Breast epithelium (tissue), 4 donors: ENCODE measurements at regions not wholly inside any gene's neighbourhood (a gene's known extent, or its start where the extent isn't known, plus 50 kb on each side); places are given as distances from the start of the nearest gene placed in this dataset.

ENCODE experiments used
- DNase-seq, 2 donors: peaks; one replicate each; pipeline ENCODE4 v3.0.0-alpha.2; 2019; ENCODE audit warnings: low spot score in 2 of 2
- H3K27ac ChIP-seq, 2 donors: fragments of 200-600 bp; sonication (generic) in 1 of 2; one replicate each; pipeline ENCODE4 v1.5.1; 2016 to 2019; ENCODE audit warnings: mild to moderate bottlenecking in 1 of 2
- H3K27me3 ChIP-seq, 2 donors: fragments of 200-600 bp; sonication (generic) in 1 of 2; one replicate each; pipeline versions ENCODE4 v1.5.1 to v1.6.0; 2017 to 2019; ENCODE audit warnings: control low read depth in 1 of 2, mild to moderate bottlenecking in 1 of 2
- H3K36me3 ChIP-seq: fragments of 200-600 bp; one replicate; pipeline ENCODE4 v1.5.1; 2019
- H3K4me1 ChIP-seq, 2 donors: fragments of 200-600 bp; sonication (generic); one replicate each; pipeline ENCODE4 v1.5.1; 2016 to 2019; ENCODE audit warnings: control low read depth in 1 of 2
- H3K4me3 ChIP-seq, 3 donors: fragments of 200-600 bp; sonication (generic); 1 replicate in 2 of 3; 2 replicates in 1 of 3; pipeline ENCODE4 v1.5.1; 2016 to 2019; ENCODE audit warnings: mild to moderate bottlenecking in 3 of 3, moderate library complexity in 2 of 3
- H3K9me3 ChIP-seq, 2 donors: fragments of 200-600 bp; sonication (generic) in 1 of 2; one replicate each; pipeline ENCODE4 v1.5.1; 2016 to 2019; ENCODE audit warnings: control low read depth in 1 of 2
- CTCF ChIP-seq, 3 donors: fragments of 450-650 bp; IDR thresholded peaks; one replicate each; pipeline ENCODE4 v1.5.1; 2016 to 2017; ENCODE audit warnings: antibody characterized with exemption in 3 of 3, mild to moderate bottlenecking in 3 of 3, moderate library complexity in 3 of 3
- POLR2A ChIP-seq: fragments of 450-650 bp; IDR thresholded peaks from one replicate; pipeline ENCODE4 v1.6.1; 2016; ENCODE audit warnings: antibody characterized with exemption, mild to moderate bottlenecking, moderate library complexity
- POLR2AphosphoS5 ChIP-seq, 3 donors: sonication (generic); formaldehyde crosslinking; IDR thresholded peaks; one replicate each; pipeline ENCODE4 v1.6.1; 2017; ENCODE audit warnings: antibody characterized with exemption in 3 of 3
- intact Hi-C: fragments of 100-400 bp; cut with DNase I; formaldehyde crosslinking; loops from one replicate; pipeline ENCODE4 v1.15.1; 2023; ENCODE audit warnings: low total_unique reads

- Histone ChIP-seq H3K27me3 (no peaks in the 10 kb centered on the region), H3K36me3 (no peaks in the 10 kb centered on the region), H3K4me3 (no peak overlapping the region), H3K4me1 (no peaks in the 10 kb centered on the region), H3K27ac (no peak overlapping the region), H3K9me3 (no peaks in the 10 kb centered on the region)
- intact Hi-C loops = no loop called here
- TF ChIP-seq CTCF (IDR thresholded peaks at IDR 0.05) (no peak), POLR2AphosphoS5 (IDR thresholded peaks at IDR 0.05) (no peak), POLR2A (no peak)
- DNase-seq = no peak
Measured at GRCh38 chr21:35962917-35963316, 97.4 kb downstream of the SETD4 start.

DNA sequence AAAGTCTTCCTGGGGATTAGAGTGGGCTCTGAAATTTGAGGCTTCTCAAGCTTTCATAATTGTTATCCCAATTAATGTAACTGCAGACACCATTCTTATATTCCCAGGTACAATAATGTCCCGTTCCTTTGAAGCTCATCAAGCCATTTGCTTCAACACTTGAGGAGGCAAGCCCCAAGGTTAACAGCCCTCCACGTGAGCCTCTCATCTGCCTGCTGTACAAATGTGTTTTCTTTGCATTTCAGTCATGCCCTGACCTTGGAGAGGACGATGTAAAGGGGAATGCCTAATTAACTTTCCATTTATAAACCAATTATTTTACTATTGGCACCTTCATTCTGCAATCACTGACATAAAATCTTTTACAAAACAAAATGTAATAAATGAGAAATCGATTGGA lies 106.3 kb downstream of the SETD4 start:
- no peak for TF ChIP-seq CTCF (IDR thresholded peaks at IDR 0.05)
- no peak for TF ChIP-seq POLR2A
- no peak for TF ChIP-seq POLR2AphosphoS5 (IDR thresholded peaks at IDR 0.05)
- Histone ChIP-seq H3K27me3 (no peaks in the 10 kb centered on the region), H3K4me3 (no peak overlapping the region), H3K36me3 (no peaks in the 10 kb centered on the region), H3K27ac (no peak overlapping the region), H3K9me3 (no peaks in the 10 kb centered on the region), H3K4me1 (no peaks in the 10 kb centered on the region)
- no peak for DNase-seq
- intact Hi-C loops = loop anchor here (2.0 kb wide), 1 partner anchor 29 kb away; no protein-coding TSS in a partner anchor

DNA sequence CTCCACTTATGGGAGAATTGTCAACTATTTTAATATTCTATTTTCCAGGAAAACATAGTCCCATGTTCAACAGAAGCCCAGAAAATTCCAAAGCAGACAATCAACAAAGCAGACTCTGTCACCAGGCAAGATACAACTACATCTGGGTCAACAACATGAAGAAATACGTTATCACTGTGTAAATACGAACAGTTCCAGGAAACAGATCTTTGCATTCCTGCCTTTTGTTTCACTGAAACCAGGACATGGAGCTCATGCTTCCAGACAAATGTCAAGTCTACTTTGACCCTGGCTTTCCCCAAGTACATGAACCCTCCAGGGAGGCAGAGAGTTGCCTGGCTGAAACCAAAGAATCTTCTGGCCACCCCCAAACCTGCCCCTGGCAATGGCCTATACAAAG lies 106.7 kb downstream of the SETD4 start:
- H3K27ac ChIP-seq = no peak overlapping the region
- no peaks in the 10 kb centered on the region for H3K36me3 ChIP-seq
- intact Hi-C loops = no loop called here
- H3K9me3 ChIP-seq = no peaks in the 10 kb centered on the region
- no peak for DNase-seq
- TF ChIP-seq CTCF (IDR thresholded peaks at IDR 0.05) (no peak), POLR2A (no peak), POLR2AphosphoS5 (IDR thresholded peaks at IDR 0.05) (no peak)
- no peaks in the 10 kb centered on the region for H3K4me1 ChIP-seq
- H3K4me3 ChIP-seq = no peak overlapping the region
- no peaks in the 10 kb centered on the region for H3K27me3 ChIP-seq

DNA sequence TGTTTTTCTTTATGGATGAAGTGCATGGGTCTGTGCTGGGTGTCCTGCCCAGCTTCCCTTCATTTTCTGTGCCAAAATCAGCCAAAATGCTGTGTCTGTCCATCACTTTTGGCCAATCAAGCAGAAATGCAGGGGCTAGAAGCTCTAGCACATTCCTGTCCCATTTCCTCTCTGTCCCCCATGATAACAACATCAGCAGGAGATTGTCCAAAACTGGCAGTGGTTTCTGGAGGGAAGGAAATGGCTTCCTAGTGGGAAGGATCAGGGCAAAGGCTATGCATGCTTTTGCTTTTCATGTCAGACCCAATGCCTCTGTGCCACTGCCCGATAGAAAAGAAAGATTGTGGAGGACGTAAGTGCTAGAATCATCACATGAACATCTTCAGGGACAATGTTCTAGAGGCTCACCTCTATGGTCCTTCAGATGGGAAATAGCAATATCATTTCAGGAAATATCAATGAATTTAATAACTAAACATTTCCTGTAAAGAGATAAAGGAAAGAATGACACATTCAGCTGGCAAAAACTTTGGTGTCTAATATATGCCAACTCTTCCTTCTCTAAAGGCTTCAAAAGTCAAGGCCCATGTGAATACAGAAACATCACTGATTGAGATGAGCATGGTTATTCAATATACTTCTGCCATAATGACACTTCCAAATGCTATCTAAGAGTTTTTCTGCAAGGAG lies 107.5 kb downstream of the SETD4 start:
- no peak for DNase-seq
- Histone ChIP-seq H3K27me3 (no peaks in the 10 kb centered on the region), H3K36me3 (no peaks in the 10 kb centered on the region), H3K27ac (no peak overlapping the region), H3K9me3 (no peaks in the 10 kb centered on the region), H3K4me3 (no peak overlapping the region), H3K4me1 (no peaks in the 10 kb centered on the region)
- intact Hi-C loops = no loop called here
- TF ChIP-seq POLR2A (no peak), CTCF (IDR thresholded peaks at IDR 0.05) (no peak)

DNA sequence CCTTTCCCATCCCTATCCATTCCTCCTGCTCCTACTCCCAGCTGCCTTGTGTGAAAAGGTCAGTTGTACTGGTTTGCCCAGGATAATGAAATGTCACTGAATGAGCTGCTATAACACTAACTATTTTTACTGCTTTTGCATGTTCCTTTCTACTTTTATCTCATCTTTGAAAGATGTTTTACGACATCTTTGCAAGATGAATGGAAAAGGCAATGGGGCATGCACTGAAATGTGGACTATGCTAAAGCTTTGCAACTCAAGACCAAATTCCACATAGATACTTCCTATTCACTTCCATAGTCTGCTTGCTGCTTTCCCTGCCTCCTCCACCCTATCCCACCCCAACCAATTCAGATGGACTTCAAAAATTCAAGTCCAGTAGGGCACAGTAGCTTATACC lies 111.3 kb downstream of the SETD4 start:
- Histone ChIP-seq H3K36me3 (no peaks in the 10 kb centered on the region), H3K27ac (no peak overlapping the region), H3K9me3 (no peaks in the 10 kb centered on the region), H3K4me3 (no peak overlapping the region), H3K27me3 (no peaks in the 10 kb centered on the region), H3K4me1 (no peaks in the 10 kb centered on the region)
- intact Hi-C loops = no loop called here
- no peak for TF ChIP-seq POLR2A
- TF ChIP-seq CTCF (IDR thresholded peaks at IDR 0.05) = no peak
- no peak for TF ChIP-seq POLR2AphosphoS5 (IDR thresholded peaks at IDR 0.05)
- no peak for DNase-seq
